ENCODE measurements at regions not wholly inside any gene's neighbourhood (a gene's known extent, or its start where the extent isn't known, plus 50 kb on each side); places are given as distances from the start of the nearest gene placed in this dataset.

DNA sequence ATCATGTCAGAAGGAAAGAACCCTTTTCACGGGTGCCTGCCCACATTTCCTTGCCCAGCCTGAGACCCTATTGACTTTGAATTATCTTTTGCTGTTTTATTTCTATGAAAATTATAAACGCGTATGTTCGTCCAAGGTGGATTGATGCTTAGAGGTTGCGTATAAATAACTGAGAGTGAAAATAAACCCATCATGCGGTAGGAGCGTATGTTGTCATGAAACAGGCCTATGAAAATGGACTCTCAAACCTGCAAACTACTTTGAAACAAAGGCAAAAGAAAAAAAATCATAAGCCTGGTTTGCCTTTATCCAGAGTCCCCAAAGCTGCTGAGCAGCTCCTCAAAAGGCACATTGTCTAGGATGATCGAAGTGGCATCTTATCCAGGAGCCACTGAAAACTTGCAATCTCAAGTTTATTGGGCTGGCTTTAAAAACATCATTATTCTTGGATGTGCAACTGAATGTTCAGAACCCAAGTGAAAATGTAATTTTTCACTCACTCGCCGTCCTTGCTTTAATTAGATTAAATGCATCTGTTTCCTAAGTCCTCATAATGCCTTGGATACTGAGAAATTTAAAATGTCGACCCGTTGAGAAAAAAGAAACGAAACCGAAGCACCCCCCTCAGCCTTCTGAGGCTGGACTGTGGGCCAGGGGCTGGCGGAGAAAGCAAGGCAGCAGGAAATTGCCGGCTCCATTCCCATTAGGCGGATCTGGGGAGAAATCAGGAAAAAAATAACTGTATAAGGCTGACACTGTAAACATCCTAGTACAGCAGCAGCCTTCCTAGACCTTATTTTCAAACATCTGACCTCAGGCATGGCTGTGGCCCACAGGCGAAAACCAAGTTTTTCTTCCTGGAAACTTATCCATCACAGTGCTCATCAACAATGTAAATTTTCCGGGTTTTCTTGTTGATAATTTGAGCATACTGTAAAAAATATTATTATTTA is 82.9 kb upstream of the PPARA start:
- no peak for DNase-seq

GRCh38 chr22:46068181-46068592 is 82.1 kb upstream of the PPARA start:
- DNase-seq = no peak

GRCh38 chr22:46068593-46069491 is 81.5 kb upstream of the PPARA start:
- no peak for DNase-seq

- no peak for DNase-seq
Observed at GRCh38 chr22:46069521-46070214, 80.7 kb upstream of the PPARA start.

- DNase-seq = no peak
Observed at GRCh38 chr22:46070215-46070802, 80.0 kb upstream of the PPARA start.

DNA sequence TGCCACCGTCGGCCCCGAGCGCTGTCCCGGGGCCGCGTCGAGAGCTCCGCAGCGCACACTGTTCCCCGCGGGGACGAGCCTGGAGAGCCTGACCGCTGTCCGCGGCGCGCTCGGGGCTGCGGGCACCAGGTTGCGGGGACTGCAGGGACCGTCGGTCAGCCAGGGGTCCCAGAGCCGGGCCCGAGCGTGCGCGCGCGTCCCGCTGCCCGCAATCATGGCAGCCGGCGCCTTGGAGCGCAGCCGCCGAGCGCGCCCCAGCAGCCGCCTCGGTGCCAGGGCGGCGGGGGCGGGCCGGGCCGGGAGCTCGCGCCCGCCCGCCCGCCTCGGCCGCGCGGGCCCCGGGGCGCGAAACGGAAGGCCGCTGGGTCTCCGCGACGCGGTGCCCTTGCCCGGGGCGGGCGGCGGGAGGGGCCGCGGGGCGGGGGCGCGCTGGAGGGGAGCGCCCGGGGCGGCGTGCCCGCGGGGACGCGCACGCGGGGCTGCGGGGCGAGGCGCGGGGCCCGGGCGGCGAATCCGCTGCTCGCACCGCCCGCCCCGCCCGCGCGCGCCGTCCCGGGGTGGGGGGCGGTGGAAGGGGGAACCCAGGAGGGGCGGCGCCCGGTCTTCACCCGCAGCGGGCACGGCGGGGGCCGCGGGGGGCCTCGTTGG is 79.4 kb upstream of the PPARA start:
- no peak for DNase-seq

GRCh38 chr22:46071451-46072109 is 78.7 kb upstream of the PPARA start:
- DNase-seq = peak; percentile 8

GRCh38 chr22:46072110-46072881 is 78.0 kb upstream of the PPARA start:
- no peak for DNase-seq

DNA sequence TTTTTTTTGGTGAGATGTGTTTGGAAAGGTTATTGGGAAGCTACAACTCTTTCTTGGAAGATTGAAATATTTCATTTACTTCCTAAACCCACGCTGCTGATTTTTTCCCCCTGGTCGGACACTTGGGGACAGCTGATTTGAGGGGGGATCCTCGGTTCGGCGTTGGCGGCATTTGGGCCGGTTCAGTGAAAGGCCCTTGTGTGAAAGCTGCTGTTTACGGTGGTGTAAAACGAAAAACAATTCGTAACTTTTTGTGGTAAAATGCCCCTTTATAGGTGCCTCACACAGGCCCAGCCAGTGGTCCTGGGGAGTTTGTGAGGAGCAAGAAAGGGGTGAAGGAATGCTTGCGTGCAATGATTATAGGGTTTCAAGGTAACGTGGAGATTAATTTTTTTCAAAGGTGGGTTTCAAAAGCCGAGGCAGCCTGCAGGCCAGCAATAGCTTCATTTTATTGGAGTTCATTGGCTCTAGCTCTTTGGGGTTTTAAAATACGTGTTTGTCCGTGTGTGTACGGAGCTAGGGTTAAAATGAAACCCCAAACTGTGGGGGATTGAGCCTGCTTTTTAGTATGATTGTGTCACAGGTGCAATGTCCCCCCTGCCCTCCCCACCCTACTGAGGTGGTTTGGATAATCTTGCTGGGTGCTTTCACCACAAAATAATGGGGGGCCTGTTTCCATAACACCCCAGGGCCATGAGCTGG is 77.2 kb upstream of the PPARA start:
- DNase-seq = no peak

GRCh38 chr22:46073683-46074504 is 76.4 kb upstream of the PPARA start:
- no peak for DNase-seq

DNA sequence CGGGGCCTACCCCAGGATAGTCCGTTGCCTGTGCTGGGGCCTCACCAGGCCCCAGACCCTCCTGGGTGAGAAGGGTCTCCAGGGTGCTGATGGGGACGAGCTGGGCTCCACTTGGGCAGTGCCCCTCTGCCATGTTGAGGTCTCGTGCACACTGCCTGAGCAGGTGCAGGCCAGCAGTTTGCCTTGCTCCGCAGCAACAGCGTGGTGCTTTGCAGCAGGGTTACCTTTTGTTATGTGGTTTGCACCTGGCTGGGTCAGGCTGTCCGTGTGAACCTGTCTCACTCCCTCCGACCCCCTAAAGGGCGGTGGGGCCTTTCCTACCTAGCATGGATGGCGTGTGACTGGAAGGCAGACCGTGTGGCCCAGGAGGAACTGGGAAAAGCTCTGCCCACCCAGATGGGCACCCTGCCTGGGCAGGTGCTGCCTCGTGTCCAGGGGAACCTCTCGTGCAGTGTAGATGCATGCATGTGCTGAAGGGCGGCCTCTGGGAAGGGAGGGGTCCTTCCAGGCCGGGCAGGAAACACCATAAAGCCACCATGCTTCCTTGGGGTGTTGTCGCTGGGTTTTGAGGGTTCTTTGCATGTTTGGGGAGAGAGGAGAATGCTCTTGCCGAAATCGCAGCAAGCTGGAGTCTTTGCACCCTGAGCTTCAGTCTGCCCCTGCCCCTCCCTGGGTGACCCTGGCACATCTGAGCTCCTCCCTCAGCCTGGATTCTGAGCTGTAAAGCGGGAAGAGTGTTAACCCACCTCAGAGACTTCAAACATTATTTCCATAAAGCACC is 75.4 kb upstream of the PPARA start:
- DNase-seq = no peak

- no peak for DNase-seq
Observed at GRCh38 chr22:46075764-46076531, 74.4 kb upstream of the PPARA start.

DNA sequence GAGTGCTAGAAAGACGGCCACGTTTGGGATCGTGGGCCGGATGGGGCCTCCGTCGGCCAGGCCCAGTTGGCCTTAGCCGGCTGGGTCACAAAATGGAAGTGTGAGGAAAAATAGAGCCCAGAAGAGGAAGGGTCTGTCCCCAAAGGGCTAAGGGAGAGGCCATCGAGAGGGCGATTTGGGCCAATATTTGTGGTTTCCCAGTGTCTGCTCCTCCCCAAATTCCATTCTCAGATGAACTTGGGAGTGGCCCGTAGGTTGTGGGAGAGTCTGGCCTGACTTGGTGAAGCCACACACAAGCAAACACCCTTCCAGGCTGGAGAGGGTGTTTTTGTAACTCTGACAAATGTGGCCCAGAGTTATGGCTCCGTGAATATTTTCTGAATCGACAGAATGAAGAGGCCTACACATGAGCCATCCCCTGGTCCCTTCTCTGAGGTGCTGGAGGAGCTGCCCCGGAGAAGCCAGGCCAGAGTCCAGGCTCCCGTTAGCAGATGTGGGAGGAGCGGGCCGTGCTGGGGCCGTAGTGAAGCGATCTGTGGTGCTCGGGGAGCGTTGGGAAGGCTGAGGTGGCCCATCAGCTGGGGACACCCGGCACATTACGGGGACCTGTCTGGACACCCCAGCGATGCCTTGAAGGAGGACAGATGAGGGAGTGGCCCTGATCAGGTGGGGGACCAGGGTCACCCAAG is 73.5 kb upstream of the PPARA start:
- no peak for DNase-seq

GRCh38 chr22:46077669-46078099 is 72.6 kb upstream of the PPARA start:
- no peak for DNase-seq

DNA sequence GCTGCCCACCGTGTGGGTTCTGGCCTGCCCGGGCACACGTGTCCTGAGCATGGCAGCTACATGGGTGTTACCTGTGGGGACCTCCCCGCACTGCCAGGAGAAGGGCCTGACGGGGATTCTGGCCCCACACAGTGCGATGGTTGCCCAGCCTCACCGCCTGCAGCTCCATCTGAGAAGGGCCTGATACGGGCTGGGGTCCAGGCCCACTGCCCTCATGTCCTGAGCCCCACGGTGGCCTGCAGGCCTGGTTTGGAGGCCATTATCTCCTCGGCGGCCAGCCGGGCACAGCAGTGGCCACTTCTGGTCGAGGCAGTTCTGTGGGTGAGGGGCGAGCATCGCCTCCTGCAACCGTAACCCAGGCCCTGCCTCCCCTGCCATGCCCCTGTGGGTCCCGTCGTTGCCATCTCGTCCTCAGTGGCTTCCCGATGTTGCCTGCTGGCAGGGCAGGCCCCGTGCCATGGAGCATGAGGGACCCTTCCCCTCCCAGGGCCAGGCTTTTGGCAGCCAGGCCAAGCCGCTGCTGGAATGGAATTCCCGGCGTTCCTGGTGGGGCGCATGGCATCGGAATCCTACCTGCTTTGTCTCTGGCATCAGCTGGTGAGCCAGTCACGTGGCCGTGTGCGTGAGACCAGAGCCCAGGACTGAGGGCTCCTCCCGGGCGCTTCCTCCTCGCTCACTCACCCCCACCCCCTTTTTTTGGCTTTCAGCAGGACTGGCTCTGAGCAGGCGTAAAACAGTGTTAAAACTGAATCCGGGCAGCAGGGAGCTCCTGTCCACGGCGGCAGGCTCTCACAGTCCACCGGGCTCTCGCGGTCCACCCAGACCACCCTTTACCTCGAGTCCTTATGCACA is 71.9 kb upstream of the PPARA start:
- DNase-seq = no peak

Data from effector CD8-positive, alpha-beta T cell (primary cell).